Thymus (tissue), 11 donors: ENCODE measurements at regions not wholly inside any gene's neighbourhood (a gene's known extent, or its start where the extent isn't known, plus 50 kb on each side); places are given as distances from the start of the nearest gene placed in this dataset.
"Not testable (repeated sequence)": the region's sequence is repeated elsewhere in the genome, so short reads cannot be mapped to it uniquely, and the experiment has no call there.

Experiments used
- DNase-seq, 9 donors: peaks; one replicate each; pipeline ENCODE4 v3.0.0-alpha.2; 2013; ENCODE audit warnings: low spot score in 9 of 9, low read depth in 6 of 9, missing footprints in 1 of 9
- H3K27ac ChIP-seq, 2 donors: one replicate each; pipeline ENCODE4 v1.5.1; 2013; ENCODE audit warnings: control low read depth in 1 of 2, low read depth in 1 of 2, low read length in 1 of 2, mild to moderate bottlenecking in 1 of 2, moderate library complexity in 1 of 2
- H3K27me3 ChIP-seq, 2 donors: one replicate each; pipeline ENCODE4 v1.5.1; 2013; ENCODE audit warnings: low read length in 1 of 2; ENCODE audit not compliant: control insufficient read depth in 2 of 2, insufficient read depth in 1 of 2
- H3K36me3 ChIP-seq, 2 donors: one replicate each; pipeline ENCODE4 v1.5.1; 2013; ENCODE audit warnings: low read length in 1 of 2, mild to moderate bottlenecking in 1 of 2, moderate library complexity in 1 of 2; ENCODE audit not compliant: control insufficient read depth in 2 of 2, insufficient read depth in 2 of 2
- H3K4me1 ChIP-seq, 2 donors: one replicate each; pipeline ENCODE4 v1.5.1; 2013; ENCODE audit warnings: low read length in 2 of 2; ENCODE audit not compliant: control insufficient read depth in 2 of 2, insufficient read depth in 2 of 2
- H3K4me3 ChIP-seq, 2 donors: one replicate each; pipeline ENCODE4 v1.5.1; 2013; ENCODE audit warnings: low read length in 2 of 2, control low read depth in 1 of 2, mild to moderate bottlenecking in 1 of 2
- H3K9me3 ChIP-seq, 2 donors: one replicate each; pipeline ENCODE4 v1.5.1; 2013; ENCODE audit warnings: low read length in 1 of 2, mild to moderate bottlenecking in 1 of 2; ENCODE audit not compliant: control insufficient read depth in 2 of 2, insufficient read depth in 1 of 2
- WGBS: extraction: QIAGEN DNeasy Blood & Tissue Kit; methylation state at CpG from one replicate; pipeline ENCODE4 v1.1.7; 2013; 5-methylcytosine and 5-hydroxymethylcytosine counted together
- donor health status: healthy.

DNA sequence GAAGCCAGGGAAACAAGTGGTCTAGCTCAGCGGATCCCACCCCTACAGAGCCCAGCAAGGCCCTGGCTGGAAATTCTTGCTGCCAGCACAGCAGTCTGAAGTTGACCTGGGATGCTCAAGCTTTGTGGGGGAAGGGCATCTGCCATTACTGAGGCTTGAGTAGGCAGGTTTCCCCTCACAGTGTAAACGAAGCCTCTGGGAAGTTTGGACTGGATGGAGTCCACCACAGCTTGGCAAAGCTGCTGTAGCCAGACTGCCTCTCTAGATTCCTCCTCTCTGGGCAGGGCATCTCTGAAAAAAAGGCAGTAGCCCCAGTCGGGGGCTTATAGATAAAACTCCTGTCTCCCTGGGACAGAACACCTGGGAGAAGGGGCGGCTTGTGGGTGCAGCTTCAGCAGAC is 365.9 kb upstream of the SALL1 start:
- not testable (repeated sequence) for H3K4me1 ChIP-seq, H3K27ac ChIP-seq, H3K9me3 ChIP-seq, H3K4me3 ChIP-seq, H3K36me3 ChIP-seq, H3K27me3 ChIP-seq, DNase-seq
- 90% methylated on average over 4 of the region's 4 CpGs for WGBS

DNA sequence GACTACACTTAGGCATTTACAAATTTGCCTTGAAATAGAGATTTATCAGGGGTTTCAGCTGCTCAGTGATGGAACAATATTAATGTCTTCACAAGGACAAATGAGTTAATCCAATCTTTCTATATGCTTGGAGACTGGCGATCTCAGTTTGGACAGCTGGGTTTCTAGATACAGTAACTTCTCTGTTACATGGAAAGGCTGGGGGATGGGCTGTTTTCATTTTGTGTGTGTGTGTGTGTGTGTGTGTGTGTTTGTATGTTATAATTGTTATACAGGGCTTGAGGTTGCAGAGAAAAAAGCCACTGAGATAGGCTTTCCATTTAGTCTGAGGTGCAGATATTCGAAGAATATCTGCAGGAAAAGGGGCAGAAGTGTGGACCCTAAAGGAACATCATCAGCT is 359.3 kb upstream of the SALL1 start:
- Histone ChIP-seq H3K9me3 (no peaks in the 10 kb centered on the region), H3K36me3 (no peaks in the 10 kb centered on the region), H3K27ac (no peak overlapping the region), H3K27me3 (no peaks in the 10 kb centered on the region), H3K4me1 (no peaks in the 10 kb centered on the region), H3K4me3 (no peak overlapping the region)
- DNase-seq, result no peak
- WGBS, result 89% methylated on average over 2 of the region's 2 CpGs

DNA sequence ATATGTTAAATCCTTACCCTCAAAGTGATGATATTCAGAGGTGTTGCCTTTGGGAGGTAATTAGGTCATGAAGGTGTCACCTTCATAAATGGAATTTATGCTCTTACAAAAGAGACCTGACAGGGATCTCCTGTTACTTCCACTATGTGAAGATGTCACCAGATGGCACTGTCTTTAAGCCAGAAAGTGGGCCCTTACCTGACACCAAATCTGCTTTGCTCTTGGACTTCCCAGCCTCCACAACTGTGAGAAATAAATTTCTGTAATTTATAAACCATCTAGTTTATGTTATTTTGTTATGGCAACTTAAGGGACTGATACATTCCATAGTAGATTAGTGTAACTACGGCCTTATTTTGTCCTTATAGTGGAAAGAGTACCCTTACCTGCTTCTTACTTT is 358.3 kb upstream of the SALL1 start:
- no peak overlapping the region for H3K4me3 ChIP-seq

DNA sequence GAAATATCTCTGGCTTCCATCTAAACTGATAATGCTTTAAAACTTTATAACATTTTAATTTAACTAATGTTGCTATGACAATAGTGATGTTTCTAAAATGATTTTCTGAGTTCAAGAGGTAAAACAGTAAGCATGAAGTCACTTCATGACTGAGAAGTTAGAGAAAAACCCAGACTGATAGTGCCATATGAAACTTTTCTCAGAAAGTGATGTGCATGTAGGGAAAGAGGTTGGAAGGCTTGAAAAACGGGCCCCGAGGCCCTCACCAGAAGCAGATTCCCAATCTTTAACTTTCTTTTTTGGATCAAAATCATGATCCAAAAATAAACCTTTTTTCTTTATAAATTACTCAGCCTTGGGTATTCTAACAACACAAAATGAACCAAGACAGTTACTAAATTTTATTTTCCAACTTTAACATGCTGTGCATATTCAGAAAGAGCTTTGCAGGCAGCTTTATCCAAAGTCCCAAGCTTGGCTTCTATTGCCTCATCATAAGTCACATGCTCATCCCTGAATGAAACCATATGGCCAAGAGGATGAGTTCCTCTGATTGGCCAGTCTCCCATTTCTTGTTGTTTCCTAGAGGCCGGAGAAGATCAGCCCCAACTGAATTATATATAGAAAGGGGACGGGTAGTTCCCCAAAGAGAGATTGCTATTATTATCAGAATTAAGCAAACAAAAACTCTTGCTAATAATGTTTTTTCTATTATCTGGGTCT is 357.6 kb upstream of the SALL1 start:
- Histone ChIP-seq H3K27ac (no peak overlapping the region), H3K9me3 (no peaks in the 10 kb centered on the region), H3K4me1 (no peaks in the 10 kb centered on the region), H3K36me3 (no peaks in the 10 kb centered on the region), H3K4me3 (no peak overlapping the region), H3K27me3 (no peaks in the 10 kb centered on the region)
- 90% methylated on average over 4 of the region's 4 CpGs for WGBS
- DNase-seq, result no peak

More for the DNA sequence above, 358.3 kb upstream of the SALL1 start:
- Histone ChIP-seq H3K36me3 (no peaks in the 10 kb centered on the region), H3K27me3 (no peaks in the 10 kb centered on the region), H3K9me3 (no peaks in the 10 kb centered on the region), H3K4me1 (no peaks in the 10 kb centered on the region), H3K27ac (no peak overlapping the region)
- no peak for DNase-seq
- 93% methylated on average over 1 of the region's 1 CpG for WGBS

DNA sequence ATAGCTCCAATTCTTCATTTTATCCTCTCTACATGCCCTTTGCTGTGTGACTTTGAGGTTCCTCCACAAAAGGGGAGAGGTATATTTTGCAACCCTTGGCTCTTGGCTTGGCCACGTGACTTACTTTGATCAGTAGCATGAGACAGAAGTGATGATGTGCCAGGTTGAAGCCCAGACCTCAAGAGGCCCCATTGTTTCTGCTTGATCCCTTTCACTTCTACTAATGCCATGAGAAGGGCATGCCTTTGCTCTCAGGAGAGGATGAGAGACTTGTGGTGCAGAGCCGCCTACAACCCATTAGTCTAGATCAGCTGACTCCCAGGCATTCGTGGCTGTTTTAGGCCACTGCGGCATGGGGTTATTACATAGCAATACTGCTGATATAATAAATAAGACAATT is 356.2 kb upstream of the SALL1 start:
- DNase-seq, result no peak
- Histone ChIP-seq H3K4me3 (no peak overlapping the region), H3K27me3 (no peaks in the 10 kb centered on the region), H3K36me3 (no peaks in the 10 kb centered on the region), H3K27ac (no peak overlapping the region), H3K4me1 (no peaks in the 10 kb centered on the region), H3K9me3 (no peaks in the 10 kb centered on the region)
- 91% methylated on average over 4 of the region's 4 CpGs for WGBS

DNA sequence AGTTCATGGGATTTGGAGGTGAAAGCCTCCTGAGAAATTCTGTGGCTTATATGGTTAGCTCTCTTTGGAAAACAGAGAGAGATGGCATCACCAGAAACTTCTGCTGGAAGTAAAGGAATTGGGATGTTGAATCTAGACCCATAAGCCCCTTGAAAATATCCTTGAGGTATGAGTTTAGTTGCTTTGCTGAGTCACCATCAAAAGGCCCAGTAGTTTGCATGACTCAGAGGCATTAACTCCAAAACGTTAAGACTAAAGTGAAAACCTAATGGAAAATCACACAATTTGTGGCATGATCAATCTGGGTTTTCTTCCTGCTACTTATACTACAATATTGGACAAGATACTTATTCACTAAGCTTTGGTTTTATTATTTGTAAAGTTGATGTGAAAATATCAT is 349.2 kb upstream of the SALL1 start:
- Histone ChIP-seq H3K36me3 (no peaks in the 10 kb centered on the region), H3K4me1 (no peaks in the 10 kb centered on the region), H3K4me3 (no peak overlapping the region), H3K27ac (no peak overlapping the region), H3K27me3 (no peaks in the 10 kb centered on the region), H3K9me3 (no peaks in the 10 kb centered on the region)
- 79% methylated on average over 1 of the region's 1 CpG for WGBS
- no peak for DNase-seq

DNA sequence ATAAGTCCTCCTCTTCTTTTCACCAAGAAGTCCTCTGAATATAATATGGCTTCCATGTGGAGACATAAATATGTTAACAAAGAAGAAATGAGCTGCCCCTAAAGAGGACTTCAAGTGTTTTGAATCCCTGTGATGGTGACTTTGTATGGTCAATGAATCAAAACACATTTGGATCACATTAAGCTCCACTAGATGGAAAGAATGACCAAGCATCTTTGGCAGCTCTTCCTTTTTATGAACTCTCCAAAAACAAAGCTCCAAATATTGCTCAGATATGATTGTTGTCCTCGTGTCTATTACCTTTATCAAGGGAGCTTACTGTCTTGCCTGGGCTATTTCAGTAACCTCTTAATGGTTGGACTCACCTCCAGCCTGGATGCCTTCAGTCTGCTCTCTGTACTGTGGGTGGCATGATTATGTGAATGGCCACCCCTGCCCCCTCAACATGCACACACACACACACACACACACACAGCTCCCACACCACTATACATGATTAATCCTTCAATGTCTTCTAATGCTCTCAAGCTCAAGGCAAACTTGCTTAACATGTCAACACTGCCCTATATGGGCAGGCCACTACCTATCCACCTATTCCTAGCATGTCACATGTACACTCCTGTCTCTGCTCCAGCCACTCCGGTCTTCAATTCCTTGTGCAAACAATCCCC is 346.6 kb upstream of the SALL1 start:
- Histone ChIP-seq H3K27me3 (no peaks in the 10 kb centered on the region), H3K36me3 (no peaks in the 10 kb centered on the region), H3K9me3 (no peaks in the 10 kb centered on the region), H3K4me1 (no peaks in the 10 kb centered on the region), H3K27ac (no peak overlapping the region), H3K4me3 (no peak overlapping the region)
- 86% methylated on average over 2 of the region's 2 CpGs for WGBS
- no peak for DNase-seq

DNA sequence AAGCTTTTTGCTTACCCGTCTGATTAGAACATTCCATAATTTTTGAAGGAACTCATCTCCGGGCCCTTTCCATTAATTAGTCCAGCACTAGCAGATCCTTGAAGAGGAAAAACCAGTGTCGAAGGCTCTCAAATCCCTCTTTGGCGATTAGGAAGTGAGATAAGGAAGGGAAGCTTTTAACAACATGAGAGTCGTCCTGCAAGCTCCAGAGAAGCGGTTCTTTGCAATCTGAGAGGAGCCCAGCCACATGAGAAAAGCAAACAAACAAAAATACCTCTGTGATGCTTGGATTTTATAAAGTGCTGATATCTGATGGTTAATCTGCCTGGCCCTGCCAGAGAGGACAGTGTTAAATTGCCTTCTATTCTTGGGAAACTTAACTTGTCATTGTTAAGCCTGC is 339.8 kb upstream of the SALL1 start:
- no peaks in the 10 kb centered on the region for H3K4me1 ChIP-seq
- no peaks in the 10 kb centered on the region for H3K27me3 ChIP-seq
- H3K36me3 ChIP-seq, result no peaks in the 10 kb centered on the region
- H3K4me3 ChIP-seq, result no peak overlapping the region
- no peak overlapping the region for H3K27ac ChIP-seq
- 21% methylated on average over 6 of the region's 6 CpGs for whole genome bisulfite sequencing
- no peak for DNase-seq
- H3K9me3 ChIP-seq, result peaks cover 0 to 5% of the 10 kb centered on the region in 2 donors

DNA sequence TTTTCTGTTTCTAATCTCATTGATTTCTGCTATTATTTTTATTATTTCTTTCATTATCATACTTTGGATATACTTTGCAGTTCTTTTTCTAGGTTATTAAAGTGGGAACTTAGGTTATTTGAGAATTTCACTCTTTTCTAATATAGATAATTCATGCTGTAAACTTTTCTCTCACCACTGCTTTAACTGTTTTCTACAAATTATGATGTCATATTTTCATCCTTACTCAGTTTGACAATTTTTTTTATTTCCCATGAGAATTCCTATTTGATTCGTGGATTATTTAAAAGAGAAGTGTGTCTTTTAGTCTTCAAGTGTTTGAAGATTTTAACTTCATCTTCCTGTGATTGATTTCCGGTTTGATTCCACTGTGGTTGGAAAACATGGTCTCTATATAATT is 336.8 kb upstream of the SALL1 start:
- no peak overlapping the region for H3K4me3 ChIP-seq
- no peak for DNase-seq
- H3K27ac ChIP-seq, result no peak overlapping the region
- no peaks in the 10 kb centered on the region for H3K36me3 ChIP-seq
- 92% methylated on average over 2 of the region's 2 CpGs for WGBS
- no peaks in the 10 kb centered on the region for H3K27me3 ChIP-seq
- H3K9me3 ChIP-seq, result peaks cover 0 to 5% of the 10 kb centered on the region in 2 donors
- no peaks in the 10 kb centered on the region for H3K4me1 ChIP-seq
